Uterus (tissue), 2 donors: ENCODE measurements at regions not wholly inside any gene's neighbourhood (a gene's known extent, or its start where the extent isn't known, plus 50 kb on each side); places are given as distances from the start of the nearest gene placed in this dataset.

Experiments
- POLR2A ChIP-seq, 2 donors: fragments of 450-650 bp; IDR thresholded peaks; one replicate each; pipeline ENCODE4 v1.6.1; 2016; ENCODE audit warnings: antibody characterized with exemption in 2 of 2, mild to moderate bottlenecking in 1 of 2, moderate library complexity in 1 of 2
- TF ChIP-seq, protein P1 (sequence below), 4 experiments: fragments of 200-600 bp in 2 of 4; fragments of 450-650 bp in 2 of 4; sonication (generic) in 2 of 4; IDR thresholded peaks; one replicate each; pipeline ENCODE4 v1.5.1; 2016 to 2019; ENCODE audit warnings: antibody characterized with exemption in 4 of 4, mild to moderate bottlenecking in 2 of 4, moderate library complexity in 1 of 4

DNA sequence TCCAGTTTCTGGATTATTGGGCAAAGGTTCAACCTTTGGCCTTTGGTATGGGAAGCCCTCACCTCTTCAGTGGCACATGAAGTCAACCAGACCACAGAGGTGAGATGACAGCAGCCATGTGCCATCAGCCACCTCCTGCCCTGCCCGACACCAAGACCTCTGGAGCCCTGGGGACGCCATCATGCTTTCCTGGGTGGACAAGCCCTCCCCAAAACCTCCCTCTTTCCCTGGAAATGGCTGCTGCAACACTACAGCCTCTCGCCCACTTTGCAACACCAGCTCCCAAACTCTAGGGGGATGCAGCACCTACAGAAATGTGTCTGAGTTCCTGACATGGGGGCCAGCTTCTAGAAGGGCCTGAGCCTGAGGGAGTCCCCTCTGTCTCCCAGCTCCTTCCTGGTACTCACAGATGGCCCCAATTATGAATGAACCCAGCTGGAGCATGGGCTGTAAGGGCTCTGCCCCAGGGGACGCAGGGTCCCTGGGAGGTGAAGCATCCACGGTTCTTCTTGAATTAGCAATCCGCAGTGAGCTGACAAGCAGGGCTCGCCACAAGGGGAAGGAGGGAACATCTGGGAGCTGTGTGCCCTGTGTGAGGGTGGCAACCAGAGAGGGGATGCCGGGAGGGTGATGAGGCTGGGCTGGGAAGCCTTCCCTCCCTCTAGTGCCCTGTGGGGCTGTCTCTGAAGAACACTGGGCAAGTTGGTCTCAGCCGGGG, 268.5 kb upstream of the HDAC4 start:
- TF ChIP-seq, protein P1, sequence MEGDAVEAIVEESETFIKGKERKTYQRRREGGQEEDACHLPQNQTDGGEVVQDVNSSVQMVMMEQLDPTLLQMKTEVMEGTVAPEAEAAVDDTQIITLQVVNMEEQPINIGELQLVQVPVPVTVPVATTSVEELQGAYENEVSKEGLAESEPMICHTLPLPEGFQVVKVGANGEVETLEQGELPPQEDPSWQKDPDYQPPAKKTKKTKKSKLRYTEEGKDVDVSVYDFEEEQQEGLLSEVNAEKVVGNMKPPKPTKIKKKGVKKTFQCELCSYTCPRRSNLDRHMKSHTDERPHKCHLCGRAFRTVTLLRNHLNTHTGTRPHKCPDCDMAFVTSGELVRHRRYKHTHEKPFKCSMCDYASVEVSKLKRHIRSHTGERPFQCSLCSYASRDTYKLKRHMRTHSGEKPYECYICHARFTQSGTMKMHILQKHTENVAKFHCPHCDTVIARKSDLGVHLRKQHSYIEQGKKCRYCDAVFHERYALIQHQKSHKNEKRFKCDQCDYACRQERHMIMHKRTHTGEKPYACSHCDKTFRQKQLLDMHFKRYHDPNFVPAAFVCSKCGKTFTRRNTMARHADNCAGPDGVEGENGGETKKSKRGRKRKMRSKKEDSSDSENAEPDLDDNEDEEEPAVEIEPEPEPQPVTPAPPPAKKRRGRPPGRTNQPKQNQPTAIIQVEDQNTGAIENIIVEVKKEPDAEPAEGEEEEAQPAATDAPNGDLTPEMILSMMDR (IDR thresholded peaks at IDR 0.05) = no peak
- TF ChIP-seq POLR2A (IDR thresholded peaks at IDR 0.05) = no peak
